ENCODE measurements at regions not wholly inside any gene's neighbourhood (a gene's known extent, or its start where the extent isn't known, plus 50 kb on each side); places are given as distances from the start of the nearest gene placed in this dataset.

GRCh38 chr6:56766806-56767178 lies 124.1 kb upstream of the DST start:
- TF ChIP-seq CTCF (optimal IDR thresholded peaks at IDR 0.05 in 1 of 3, IDR thresholded peaks at IDR 0.05 in 1 of 3, conservative IDR thresholded peaks at IDR 0.05 in 1 of 3; ENCODE audit: extremely low read depth in 1 of 3, insufficient read depth in 2 of 3, low read length in 3 of 3) (no peak), EZH2 (IDR thresholded peaks at IDR 0.05; ENCODE audit: low read length) (no peak)
